ENCODE measurements at regions not wholly inside any gene's neighbourhood (a gene's known extent, or its start where the extent isn't known, plus 50 kb on each side); places are given as distances from the start of the nearest gene placed in this dataset.

GRCh38 chr12:65528127-65528526 is 249.6 kb downstream of the MSRB3 start:
- no peak for TF ChIP-seq EP300 (IDR thresholded peaks at IDR 0.05; ENCODE audit: borderline replicate concordance in 1 of 2, low read depth in 1 of 2, low read length in 1 of 2)
- no peak for TF ChIP-seq FOXJ3 (CRISPR knock-in tag; IDR thresholded peaks at IDR 0.05)
- no peak for TF ChIP-seq CTCF (IDR thresholded peaks at IDR 0.05)
- TF ChIP-seq RAD21 (IDR thresholded peaks at IDR 0.05; ENCODE audit: low read length) = no peak

Measured in SK-N-SH (cell line).